ENCODE measurements at regions not wholly inside any gene's neighbourhood (a gene's known extent, or its start where the extent isn't known, plus 50 kb on each side); places are given as distances from the start of the nearest gene placed in this dataset.

GRCh38 chr4:66797608-66798007 is 747.7 kb downstream of the CENPC start:
- Histone ChIP-seq H3K36me3 (ENCODE audit: control insufficient read depth, insufficient read depth, low read length) (no peaks in the 10 kb centered on the region), H3K9me3 (ENCODE audit: control insufficient read depth, insufficient read depth, low read depth, low read length) (no peaks in the 10 kb centered on the region), H3K4me3 (replicated peaks in 1 of 4; ENCODE audit: control extremely low read depth in 1 of 4, insufficient read depth in 1 of 4, low read depth in 3 of 4, low read length in 4 of 4) (no peak overlapping the region), H3K27me3 (ENCODE audit: control insufficient read depth, insufficient read depth, low read length) (no peaks in the 10 kb centered on the region), H3K9ac (ENCODE audit: insufficient read depth, low read length) (no peak overlapping the region), H4K20me1 (ENCODE audit: control insufficient read depth, extremely low read depth, insufficient read depth, low read length) (no peaks in the 10 kb centered on the region), H3K4me2 (ENCODE audit: extremely low read depth, insufficient read depth, low read length) (no peak overlapping the region), H2AFZ (ENCODE audit: low read length) (no peak overlapping the region), H3K27ac (ENCODE audit: insufficient read depth, low read length) (no peak overlapping the region), H3K4me1 (ENCODE audit: control insufficient read depth, extremely low read depth, insufficient read depth, low read length) (no peaks in the 10 kb centered on the region), H3K79me2 (ENCODE audit: control insufficient read depth, insufficient read depth, low read length) (no peaks in the 10 kb centered on the region)
- TF ChIP-seq CTCF (conservative IDR thresholded peaks at IDR 0.05 in 1 of 2, IDR thresholded peaks at IDR 0.05 in 1 of 2; ENCODE audit: low read depth in 1 of 2, low read length in 2 of 2) (no peak), EZH2 (IDR thresholded peaks at IDR 0.05; ENCODE audit: low read length, missing control alignments) (no peak)
- no peak for DNase-seq (ENCODE audit: low read depth in 2 of 2)

GRCh38 chr4:66795724-66796123 is 749.6 kb downstream of the CENPC start:
- DNase-seq (ENCODE audit: low read depth in 2 of 2), result no peak
- no peak overlapping the region for H3K4me2 ChIP-seq (ENCODE audit: extremely low read depth, insufficient read depth, low read length)
- no peaks in the 10 kb centered on the region for H3K27me3 ChIP-seq (ENCODE audit: control insufficient read depth, insufficient read depth, low read length)
- no peak overlapping the region for H3K4me3 ChIP-seq (replicated peaks in 1 of 4; ENCODE audit: control extremely low read depth in 1 of 4, insufficient read depth in 1 of 4, low read depth in 3 of 4, low read length in 4 of 4)
- H3K4me1 ChIP-seq (ENCODE audit: control insufficient read depth, extremely low read depth, insufficient read depth, low read length), result no peaks in the 10 kb centered on the region
- no peak for TF ChIP-seq CTCF (conservative IDR thresholded peaks at IDR 0.05 in 1 of 2, IDR thresholded peaks at IDR 0.05 in 1 of 2; ENCODE audit: low read depth in 1 of 2, low read length in 2 of 2)
- no peak for TF ChIP-seq EZH2 (IDR thresholded peaks at IDR 0.05; ENCODE audit: low read length, missing control alignments)
- no peak overlapping the region for H3K9ac ChIP-seq (ENCODE audit: insufficient read depth, low read length)
- H3K79me2 ChIP-seq (ENCODE audit: control insufficient read depth, insufficient read depth, low read length), result no peaks in the 10 kb centered on the region
- H4K20me1 ChIP-seq (ENCODE audit: control insufficient read depth, extremely low read depth, insufficient read depth, low read length), result no peaks in the 10 kb centered on the region
- no peak overlapping the region for H3K27ac ChIP-seq (ENCODE audit: insufficient read depth, low read length)
- H2AFZ ChIP-seq (ENCODE audit: low read length), result no peak overlapping the region
- no peaks in the 10 kb centered on the region for H3K36me3 ChIP-seq (ENCODE audit: control insufficient read depth, insufficient read depth, low read length)
- H3K9me3 ChIP-seq (ENCODE audit: control insufficient read depth, insufficient read depth, low read depth, low read length), result no peaks in the 10 kb centered on the region

GRCh38 chr4:66794390-66795034 is 750.8 kb downstream of the CENPC start:
- no peak overlapping the region for H3K4me2 ChIP-seq (ENCODE audit: extremely low read depth, insufficient read depth, low read length)
- no peak for TF ChIP-seq CTCF (conservative IDR thresholded peaks at IDR 0.05 in 1 of 2, IDR thresholded peaks at IDR 0.05 in 1 of 2; ENCODE audit: low read depth in 1 of 2, low read length in 2 of 2)
- TF ChIP-seq EZH2 (IDR thresholded peaks at IDR 0.05; ENCODE audit: low read length, missing control alignments), result no peak
- no peaks in the 10 kb centered on the region for H3K79me2 ChIP-seq (ENCODE audit: control insufficient read depth, insufficient read depth, low read length)
- H3K27me3 ChIP-seq (ENCODE audit: control insufficient read depth, insufficient read depth, low read length), result no peaks in the 10 kb centered on the region
- no peak for DNase-seq (ENCODE audit: low read depth in 2 of 2)
- H3K27ac ChIP-seq (ENCODE audit: insufficient read depth, low read length), result no peak overlapping the region
- no peaks in the 10 kb centered on the region for H3K9me3 ChIP-seq (ENCODE audit: control insufficient read depth, insufficient read depth, low read depth, low read length)
- no peak overlapping the region for H3K4me3 ChIP-seq (replicated peaks in 1 of 4; ENCODE audit: control extremely low read depth in 1 of 4, insufficient read depth in 1 of 4, low read depth in 3 of 4, low read length in 4 of 4)
- no peak overlapping the region for H2AFZ ChIP-seq (ENCODE audit: low read length)
- H4K20me1 ChIP-seq (ENCODE audit: control insufficient read depth, extremely low read depth, insufficient read depth, low read length), result no peaks in the 10 kb centered on the region
- H3K9ac ChIP-seq (ENCODE audit: insufficient read depth, low read length), result no peak overlapping the region
- no peaks in the 10 kb centered on the region for H3K36me3 ChIP-seq (ENCODE audit: control insufficient read depth, insufficient read depth, low read length)
- no peaks in the 10 kb centered on the region for H3K4me1 ChIP-seq (ENCODE audit: control insufficient read depth, extremely low read depth, insufficient read depth, low read length)
